Activated naive CD8-positive, alpha-beta T cell treated with anti-CD3 and anti-CD28 coated beads, Interleukin-2, amount 50 U/mL, for 24 hours (primary cell): ENCODE measurements at regions not wholly inside any gene's neighbourhood (a gene's known extent, or its start where the extent isn't known, plus 50 kb on each side); places are given as distances from the start of the nearest gene placed in this dataset.

Experiments
- ATAC-seq: fragments of 150-1000 bp; cut with Tn5 transposase; one replicate; pipeline ENCODE4 v1.10.0; 2021
- DNase-seq: peaks from one replicate; pipeline ENCODE4 v3.0.0; 2021
- H3K27ac Mint-ChIP-seq: one replicate; pipeline ENCODE4 v1.8.0; 2021; ENCODE audit warnings: mild to moderate bottlenecking, mixed read lengths
- H3K27me3 Mint-ChIP-seq: one replicate; pipeline ENCODE4 v1.8.0; 2021; ENCODE audit warnings: mixed read lengths
- H3K36me3 Mint-ChIP-seq: one replicate; pipeline ENCODE4 v1.8.0; 2021; ENCODE audit warnings: low read depth, mixed read lengths
- H3K4me1 Mint-ChIP-seq: one replicate; pipeline ENCODE4 v1.8.0; 2021; ENCODE audit warnings: mixed read lengths
- H3K4me3 Mint-ChIP-seq: one replicate; pipeline ENCODE4 v1.8.0; 2021; ENCODE audit warnings: mild to moderate bottlenecking, moderate library complexity, mixed read lengths
- H3K9me3 Mint-ChIP-seq: one replicate; pipeline ENCODE4 v1.8.0; 2021; ENCODE audit warnings: mixed read lengths

DNA sequence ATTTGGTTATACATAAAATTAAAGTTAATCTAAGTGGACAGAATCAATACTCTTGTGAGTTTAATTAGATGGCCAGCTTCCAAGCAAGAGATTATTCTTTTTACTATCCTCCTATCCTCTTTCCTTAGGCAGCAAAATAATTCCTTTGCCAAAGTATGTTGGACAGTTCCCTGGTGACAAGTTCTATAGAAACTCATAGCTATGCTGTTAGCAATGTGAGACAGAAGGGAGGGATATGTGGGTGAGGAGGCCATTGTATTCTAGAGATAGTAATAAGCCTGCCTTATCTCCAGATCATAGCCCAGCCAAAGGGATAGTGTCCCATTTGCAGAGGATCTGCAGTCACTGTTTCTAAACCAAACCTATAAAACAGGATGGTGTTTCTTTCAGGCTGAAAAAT is 181.6 kb upstream of the HDAC9 start:
- no peak overlapping the region for H3K4me3 Mint-ChIP-seq
- H3K9me3 Mint-ChIP-seq, result no peaks in the 10 kb centered on the region
- ATAC-seq, result no peak
- DNase-seq, result no peak
- H3K4me1 Mint-ChIP-seq, result peaks cover 3% of the 10 kb centered on the region
- no peak overlapping the region for H3K27ac Mint-ChIP-seq
- H3K27me3 Mint-ChIP-seq, result no peaks in the 10 kb centered on the region
- no peaks in the 10 kb centered on the region for H3K36me3 Mint-ChIP-seq

DNA sequence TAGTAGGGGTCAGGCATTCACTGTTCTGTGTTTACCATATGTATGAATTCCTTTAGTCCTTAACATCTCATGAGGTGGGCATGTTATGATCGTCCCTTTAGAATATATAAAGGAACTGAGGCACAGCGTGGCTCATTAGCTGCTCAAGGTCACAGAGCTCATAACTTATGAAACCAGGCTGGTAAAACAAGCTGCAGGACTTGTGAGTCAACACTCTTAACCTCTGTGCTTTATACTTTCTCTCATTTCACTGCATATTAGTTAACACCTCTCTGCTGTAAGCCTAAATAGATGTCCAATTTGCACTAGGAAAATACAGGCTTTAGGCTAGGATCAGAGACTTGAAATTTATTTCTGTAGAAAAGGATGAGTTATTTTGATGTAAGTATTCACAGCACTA is 180.3 kb upstream of the HDAC9 start:
- no peak overlapping the region for H3K27ac Mint-ChIP-seq
- H3K27me3 Mint-ChIP-seq, result no peaks in the 10 kb centered on the region

DNA sequence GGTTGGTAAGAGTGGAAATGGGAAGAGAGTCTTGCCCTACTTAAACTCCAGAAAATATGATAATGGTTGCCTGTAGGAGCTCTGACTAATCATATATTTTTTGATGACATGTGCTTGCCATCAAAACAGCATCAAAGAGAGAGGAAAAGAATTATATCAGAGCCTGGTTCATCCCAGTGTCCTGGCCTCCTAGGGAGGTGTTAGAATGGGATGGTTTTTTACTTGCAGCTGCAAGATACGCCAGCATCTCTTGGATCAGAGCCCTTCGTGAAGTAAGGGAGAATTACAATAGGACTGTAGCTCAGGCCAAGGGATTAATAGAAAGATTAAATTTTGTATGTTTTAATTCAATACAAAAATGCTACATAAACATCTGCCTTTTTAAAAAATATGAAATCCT is 177.6 kb upstream of the HDAC9 start:
- no peak for DNase-seq
- Mint-ChIP-seq H3K27me3 (no peaks in the 10 kb centered on the region), H3K9me3 (no peaks in the 10 kb centered on the region), H3K4me1 (peaks cover 10% of the 10 kb centered on the region), H3K27ac (no peak overlapping the region), H3K36me3 (no peaks in the 10 kb centered on the region), H3K4me3 (no peak overlapping the region)
- ATAC-seq, result no peak

More for the DNA sequence above, 180.3 kb upstream of the HDAC9 start:
- Mint-ChIP-seq H3K36me3 (no peaks in the 10 kb centered on the region), H3K4me1 (peaks cover 2% of the 10 kb centered on the region), H3K9me3 (no peaks in the 10 kb centered on the region), H3K4me3 (no peak overlapping the region)
- DNase-seq (no peak), ATAC-seq (no peak)

DNA sequence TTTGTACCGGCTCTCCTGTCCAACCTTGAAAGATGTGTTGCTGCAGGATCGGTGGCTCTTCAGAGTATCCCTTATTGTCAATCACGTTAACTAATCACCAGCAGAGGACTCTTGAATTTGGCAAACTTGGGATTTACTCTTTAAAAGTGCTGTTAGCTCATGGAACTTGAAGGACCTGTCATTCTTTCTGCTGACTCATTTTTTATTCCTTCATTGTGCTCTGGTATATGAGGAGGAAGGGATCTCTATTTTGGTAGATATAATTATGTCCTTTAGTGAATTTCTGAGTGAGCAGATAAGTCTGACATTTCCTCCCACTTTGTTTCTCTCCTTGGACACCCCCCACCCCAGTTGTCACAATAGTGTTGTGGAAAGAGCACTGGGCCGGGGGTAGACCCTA is 175.1 kb upstream of the HDAC9 start:
- Mint-ChIP-seq H3K27ac (no peak overlapping the region), H3K36me3 (no peaks in the 10 kb centered on the region)
- no peak for ATAC-seq

DNA sequence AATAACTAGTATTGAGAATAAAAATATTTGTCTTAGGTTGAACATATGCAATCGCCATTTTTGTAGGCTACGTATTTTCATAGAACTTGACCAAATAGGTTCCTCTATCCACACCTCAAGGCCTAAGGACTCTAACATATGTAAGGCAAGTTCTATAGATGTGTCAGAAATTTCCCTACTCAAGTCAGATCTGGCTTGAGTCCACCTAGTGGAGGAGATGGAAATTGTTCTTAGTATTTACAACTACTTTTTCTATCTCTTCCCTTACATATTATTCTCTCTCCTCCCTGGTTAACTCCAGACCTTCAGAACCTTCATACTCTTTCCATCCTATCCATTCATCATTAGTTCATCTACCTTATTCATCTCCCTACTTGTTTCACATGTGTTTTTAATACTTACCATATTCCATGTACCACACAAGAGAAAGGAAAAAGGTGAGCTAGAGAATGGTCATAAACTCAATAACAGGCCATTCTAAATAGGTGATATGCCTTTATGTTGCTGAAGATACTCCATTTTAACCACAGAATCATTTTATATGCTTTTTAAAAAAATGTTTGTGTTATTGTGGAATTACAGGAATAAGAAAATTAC is 174.5 kb upstream of the HDAC9 start:
- ATAC-seq (peak; percentile 33), DNase-seq (no peak)
- Mint-ChIP-seq H3K9me3 (no peaks in the 10 kb centered on the region), H3K4me3 (no peak overlapping the region), H3K36me3 (no peaks in the 10 kb centered on the region), H3K27me3 (no peaks in the 10 kb centered on the region), H3K4me1 (peaks cover 10% of the 10 kb centered on the region), H3K27ac (no peak overlapping the region)

More for the DNA sequence above, 175.1 kb upstream of the HDAC9 start:
- Mint-ChIP-seq H3K4me3 (no peak overlapping the region), H3K9me3 (no peaks in the 10 kb centered on the region), H3K4me1 (peaks cover 10% of the 10 kb centered on the region), H3K27me3 (no peaks in the 10 kb centered on the region)
- no peak for DNase-seq

DNA sequence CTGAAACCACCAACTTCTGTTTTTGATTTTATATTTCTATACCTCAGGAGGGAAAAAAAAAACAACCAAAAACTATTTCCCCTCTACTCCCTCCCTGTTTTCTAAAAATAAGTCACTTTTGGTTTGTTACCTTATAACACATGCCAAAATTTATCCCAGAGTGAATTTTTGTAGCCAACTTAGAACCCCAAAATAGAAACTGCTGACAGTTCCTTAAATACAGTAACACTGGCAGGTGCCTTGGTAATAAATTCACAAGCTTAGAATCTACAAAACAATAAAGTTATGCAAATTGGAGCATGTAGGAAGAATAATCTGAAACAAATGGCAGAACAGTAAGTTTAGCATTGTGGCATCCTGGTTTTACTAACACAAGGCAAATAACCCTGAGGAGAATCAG is 165.0 kb upstream of the HDAC9 start:
- H3K27ac Mint-ChIP-seq, result no peak overlapping the region

DNA sequence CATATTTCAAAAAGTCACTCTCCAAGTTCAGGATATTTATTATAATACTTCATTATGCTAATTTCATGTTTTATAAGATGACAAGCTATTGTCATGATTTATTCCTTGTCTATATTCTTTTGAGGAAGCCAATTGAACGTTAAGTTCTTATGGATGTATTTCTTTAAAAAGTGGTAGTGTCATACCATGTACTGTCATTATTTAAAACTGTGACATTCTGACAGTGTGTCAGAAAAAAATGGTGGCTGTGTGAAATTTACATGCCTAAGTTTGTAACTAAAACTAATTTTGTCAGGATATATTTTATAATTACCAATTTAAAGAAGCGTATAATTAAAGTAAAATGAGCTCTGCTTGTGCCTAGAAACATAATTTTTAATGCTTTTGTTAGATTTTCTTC is 158.9 kb upstream of the HDAC9 start:
- Mint-ChIP-seq H3K27ac (no peak overlapping the region), H3K4me3 (no peak overlapping the region), H3K4me1 (peaks cover 14% of the 10 kb centered on the region), H3K36me3 (peaks cover 2% of the 10 kb centered on the region), H3K9me3 (no peaks in the 10 kb centered on the region), H3K27me3 (no peaks in the 10 kb centered on the region)
- ATAC-seq (no peak), DNase-seq (no peak)

More for the DNA sequence above, 165.0 kb upstream of the HDAC9 start:
- DNase-seq (no peak), ATAC-seq (no peak)
- peaks cover 8% of the 10 kb centered on the region for H3K4me1 Mint-ChIP-seq
- no peaks in the 10 kb centered on the region for H3K9me3 Mint-ChIP-seq
- H3K27me3 Mint-ChIP-seq, result no peaks in the 10 kb centered on the region
- no peaks in the 10 kb centered on the region for H3K36me3 Mint-ChIP-seq
- H3K4me3 Mint-ChIP-seq, result no peak overlapping the region

DNA sequence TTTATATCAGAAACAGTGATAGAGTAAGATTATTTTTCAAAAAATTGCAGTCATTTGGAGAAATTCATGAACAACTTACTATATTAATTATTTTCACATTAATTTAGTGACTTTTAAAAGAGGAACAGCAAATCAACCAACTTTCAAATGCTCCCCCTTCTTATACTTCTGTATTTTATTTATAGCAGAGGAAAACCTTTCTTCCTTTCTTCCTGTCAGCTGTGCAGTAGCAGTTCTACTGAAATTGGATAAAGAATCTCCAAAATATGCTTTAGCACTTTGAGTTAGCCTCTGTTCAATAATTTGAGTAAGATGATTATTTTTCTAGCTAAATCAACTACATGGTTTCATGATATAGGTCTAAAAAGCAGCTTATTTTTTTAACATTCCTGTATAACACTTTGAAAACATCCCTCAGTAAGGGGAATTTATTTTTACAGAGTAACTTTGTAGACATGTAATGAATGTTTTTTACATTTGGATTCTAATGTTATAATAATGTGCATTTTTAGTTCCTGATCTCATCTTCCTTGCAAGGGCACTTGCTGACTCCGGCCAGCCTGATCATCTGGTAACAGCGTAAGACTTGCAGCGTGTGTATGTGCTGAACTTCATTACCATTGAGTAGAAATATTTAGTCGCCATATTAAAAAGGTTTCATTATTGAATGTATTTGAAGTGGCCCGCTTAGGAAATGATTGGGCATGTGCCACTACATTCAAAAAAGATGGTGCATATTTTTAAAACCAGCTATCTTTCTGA is 158.3 kb upstream of the HDAC9 start:
- peaks cover 2% of the 10 kb centered on the region for H3K36me3 Mint-ChIP-seq
- peaks cover 14% of the 10 kb centered on the region for H3K4me1 Mint-ChIP-seq
- DNase-seq (no peak), ATAC-seq (no peak)
- H3K27me3 Mint-ChIP-seq, result no peaks in the 10 kb centered on the region
- H3K27ac Mint-ChIP-seq, result no peak overlapping the region
- H3K9me3 Mint-ChIP-seq, result no peaks in the 10 kb centered on the region
- H3K4me3 Mint-ChIP-seq, result no peak overlapping the region

DNA sequence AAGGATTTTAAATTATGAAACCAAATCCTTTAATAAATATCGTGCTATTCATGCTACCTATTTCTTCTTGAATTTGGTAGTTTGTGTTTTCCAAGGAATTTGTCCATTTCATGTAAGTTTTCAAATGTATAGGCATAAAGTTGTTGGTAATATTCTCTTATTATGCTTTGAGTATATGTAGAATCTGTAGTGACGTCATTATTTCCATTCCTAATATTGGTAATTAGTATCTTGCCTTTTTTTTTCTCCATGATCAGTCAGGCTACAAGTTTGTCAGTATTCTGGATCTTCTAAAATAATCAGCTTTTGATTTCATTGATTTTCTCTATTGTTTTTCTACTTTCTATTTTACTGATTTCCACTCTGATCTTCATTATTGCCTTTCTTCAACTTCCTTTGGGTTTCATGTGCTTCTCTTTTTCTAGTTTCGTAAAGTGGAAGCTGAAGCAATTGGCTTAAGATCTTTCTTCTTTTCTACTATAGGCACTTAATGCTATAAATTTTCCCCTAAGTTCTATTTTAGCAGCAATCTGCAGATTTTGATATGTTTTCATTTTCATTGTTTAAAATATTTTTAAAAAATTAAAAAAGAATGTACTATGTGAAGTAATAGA is 156.5 kb upstream of the HDAC9 start:
- no peak overlapping the region for H3K27ac Mint-ChIP-seq
- no peak overlapping the region for H3K4me3 Mint-ChIP-seq
- H3K9me3 Mint-ChIP-seq, result no peaks in the 10 kb centered on the region
- H3K27me3 Mint-ChIP-seq, result no peaks in the 10 kb centered on the region
- peaks cover 2% of the 10 kb centered on the region for H3K36me3 Mint-ChIP-seq
- DNase-seq (no peak), ATAC-seq (no peak)
- H3K4me1 Mint-ChIP-seq, result peaks cover 14% of the 10 kb centered on the region

DNA sequence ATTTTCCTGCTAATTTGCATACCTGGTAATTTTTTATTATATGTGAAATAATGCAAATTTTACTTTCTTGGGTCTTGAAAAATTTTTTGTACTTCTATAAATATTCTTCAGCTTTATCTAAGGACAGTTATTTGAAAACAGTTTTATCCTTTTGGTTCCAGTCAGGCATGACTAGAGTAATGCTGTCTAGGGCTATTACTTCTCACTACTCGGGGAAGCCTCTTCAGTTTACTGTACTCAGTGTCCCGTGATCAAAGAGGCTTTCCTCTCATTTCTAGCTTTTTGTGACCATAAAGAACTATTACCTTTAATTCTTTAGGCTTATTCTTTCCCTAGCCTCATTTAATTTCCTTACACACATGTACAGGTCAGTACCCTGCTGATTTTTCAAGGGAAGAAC is 153.8 kb upstream of the HDAC9 start:
- no peak overlapping the region for H3K4me3 Mint-ChIP-seq

DNA sequence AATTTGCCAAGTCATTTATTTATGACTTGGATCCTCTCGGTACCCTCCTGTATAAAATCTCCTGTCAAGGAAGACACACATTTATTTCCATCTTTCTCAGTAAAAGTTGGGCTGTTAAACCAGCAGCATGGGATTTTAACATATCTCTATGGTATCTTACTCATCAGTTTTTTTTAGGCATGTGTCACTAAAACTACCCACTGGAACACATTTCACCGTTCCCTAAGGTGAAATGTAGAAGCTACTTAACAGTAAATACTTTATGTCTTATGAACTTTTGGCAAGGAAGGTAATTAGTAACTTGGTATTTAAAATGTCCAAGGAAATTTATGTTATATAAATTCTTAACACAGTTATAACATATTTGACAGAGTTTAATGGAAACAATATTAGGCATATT is 152.5 kb upstream of the HDAC9 start:
- peaks cover 2% of the 10 kb centered on the region for H3K4me1 Mint-ChIP-seq
- ATAC-seq (no peak), DNase-seq (no peak)
- no peak overlapping the region for H3K4me3 Mint-ChIP-seq
- no peak overlapping the region for H3K27ac Mint-ChIP-seq
- peaks cover 2% of the 10 kb centered on the region for H3K36me3 Mint-ChIP-seq
- H3K9me3 Mint-ChIP-seq, result no peaks in the 10 kb centered on the region
- peaks cover 2% of the 10 kb centered on the region for H3K27me3 Mint-ChIP-seq

More for the DNA sequence above, 153.8 kb upstream of the HDAC9 start:
- ATAC-seq (no peak), DNase-seq (no peak)
- H3K27me3 Mint-ChIP-seq, result peaks cover 2% of the 10 kb centered on the region
- H3K4me1 Mint-ChIP-seq, result peaks cover 2% of the 10 kb centered on the region
- H3K36me3 Mint-ChIP-seq, result peaks cover 2% of the 10 kb centered on the region
- H3K9me3 Mint-ChIP-seq, result no peaks in the 10 kb centered on the region
- H3K27ac Mint-ChIP-seq, result no peak overlapping the region

DNA sequence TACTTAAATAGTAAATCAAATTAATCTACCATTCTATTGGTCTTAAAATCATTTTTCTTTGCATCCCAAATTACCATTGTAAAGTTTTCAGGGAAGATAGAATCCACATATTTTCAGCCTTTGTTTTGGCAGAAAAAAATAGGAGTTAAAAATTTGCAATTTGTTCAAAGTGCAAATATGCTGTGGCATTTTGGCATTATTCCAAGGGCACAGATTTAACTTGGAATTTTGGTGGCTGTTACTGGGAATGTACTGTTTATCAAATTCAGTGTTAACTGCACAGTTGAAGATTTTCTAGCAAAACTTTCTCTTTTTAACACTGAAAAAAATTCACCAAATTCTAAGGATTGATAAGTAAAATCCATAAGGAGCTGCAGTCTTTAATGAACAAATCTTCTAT is 151.0 kb upstream of the HDAC9 start:
- Mint-ChIP-seq H3K27me3 (peaks cover 2% of the 10 kb centered on the region), H3K4me3 (no peak overlapping the region), H3K9me3 (no peaks in the 10 kb centered on the region), H3K27ac (no peak overlapping the region), H3K4me1 (no peaks in the 10 kb centered on the region), H3K36me3 (peaks cover 2% of the 10 kb centered on the region)
- ATAC-seq, result no peak
- no peak for DNase-seq

DNA sequence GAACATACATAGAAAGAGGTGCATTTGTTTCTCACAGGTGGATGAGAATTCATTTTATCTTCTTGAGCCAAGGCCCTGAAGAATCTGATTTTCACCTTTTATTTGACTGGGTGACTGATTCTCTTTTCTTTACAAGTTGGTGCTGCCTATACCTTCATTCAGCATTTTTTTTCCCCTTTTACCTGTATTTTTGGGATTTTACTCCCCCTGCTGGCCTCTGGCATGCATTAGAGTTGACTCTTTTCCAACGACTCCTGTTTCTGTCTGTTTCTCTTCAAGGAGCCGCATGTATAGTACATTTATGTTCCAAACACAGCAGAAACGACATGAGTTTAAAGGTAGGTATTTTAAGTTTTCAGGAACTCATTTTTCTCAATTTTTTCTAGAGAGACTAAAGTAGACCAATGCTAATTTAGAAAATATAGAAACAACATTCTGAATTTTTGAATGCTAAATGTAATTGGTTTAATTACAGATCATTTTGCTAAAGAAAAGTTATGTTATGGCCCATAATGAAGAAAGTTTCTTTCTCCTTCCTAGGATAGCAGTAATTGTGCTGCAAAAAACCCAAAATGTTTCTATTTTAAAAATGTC is 149.8 kb upstream of the HDAC9 start:
- peaks cover 2% of the 10 kb centered on the region for H3K36me3 Mint-ChIP-seq
- ATAC-seq (peak; percentile 52), DNase-seq (peak; percentile 14)
- H3K27me3 Mint-ChIP-seq, result peaks cover 2% of the 10 kb centered on the region
- H3K4me1 Mint-ChIP-seq, result no peaks in the 10 kb centered on the region
- no peak overlapping the region for H3K27ac Mint-ChIP-seq
- no peak overlapping the region for H3K4me3 Mint-ChIP-seq
- no peaks in the 10 kb centered on the region for H3K9me3 Mint-ChIP-seq

DNA sequence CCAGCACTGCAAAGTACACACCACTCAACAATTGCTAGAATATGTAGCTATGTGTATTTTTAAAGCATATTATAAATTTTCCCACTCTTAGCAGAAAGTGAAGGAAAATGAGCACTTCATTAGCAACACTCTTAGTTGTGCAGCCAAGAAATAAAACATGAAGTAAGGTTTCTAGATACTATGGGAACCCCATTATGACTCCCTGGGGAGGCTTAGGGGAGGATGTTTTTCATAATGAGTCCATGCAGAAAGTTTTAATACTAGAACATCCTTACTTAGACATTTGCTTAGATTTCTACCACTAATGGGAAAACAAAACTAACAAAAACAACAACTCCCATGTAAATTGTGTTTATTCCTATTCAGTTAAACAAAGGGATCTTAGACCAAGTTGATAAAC is 148.4 kb upstream of the HDAC9 start:
- no peak overlapping the region for H3K4me3 Mint-ChIP-seq
- no peaks in the 10 kb centered on the region for H3K9me3 Mint-ChIP-seq
- H3K27ac Mint-ChIP-seq, result no peak overlapping the region
- H3K36me3 Mint-ChIP-seq, result no peaks in the 10 kb centered on the region
- H3K27me3 Mint-ChIP-seq, result peaks cover 2% of the 10 kb centered on the region
- no peaks in the 10 kb centered on the region for H3K4me1 Mint-ChIP-seq
- DNase-seq, result no peak
- no peak for ATAC-seq

DNA sequence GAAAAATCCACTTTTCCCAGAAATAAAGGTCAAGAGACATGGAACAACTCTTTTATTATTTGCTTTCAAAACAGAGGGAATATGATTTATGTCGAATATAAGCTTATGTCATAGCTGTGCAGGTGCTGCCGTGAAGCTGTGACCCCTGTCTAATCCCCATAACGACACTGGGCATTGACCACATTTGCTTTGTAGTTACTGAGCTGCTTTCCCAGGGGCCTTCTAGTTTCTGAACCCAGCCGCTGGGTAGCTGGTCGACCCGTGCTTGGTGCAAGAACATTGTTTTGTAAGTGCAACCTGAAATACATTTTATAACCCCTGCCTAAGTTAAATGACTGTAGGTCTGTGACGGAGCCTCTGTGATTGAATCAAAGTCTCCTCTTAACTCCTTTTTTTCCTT is 144.9 kb upstream of the HDAC9 start:
- peaks cover 1% of the 10 kb centered on the region for H3K27me3 Mint-ChIP-seq

More for the DNA sequence above, 144.9 kb upstream of the HDAC9 start:
- H3K4me3 Mint-ChIP-seq, result no peak overlapping the region
- DNase-seq (no peak), ATAC-seq (no peak)
- H3K27ac Mint-ChIP-seq, result no peak overlapping the region
- no peaks in the 10 kb centered on the region for H3K9me3 Mint-ChIP-seq
- no peaks in the 10 kb centered on the region for H3K4me1 Mint-ChIP-seq
- no peaks in the 10 kb centered on the region for H3K36me3 Mint-ChIP-seq
